GM21825 (cell line): ENCODE measurements at regions not wholly inside any gene's neighbourhood (a gene's known extent, or its start where the extent isn't known, plus 50 kb on each side); places are given as distances from the start of the nearest gene placed in this dataset.

Experiments used
- ATAC-seq: cut with Tn5 transposase; IDR thresholded peaks from one replicate; pipeline ENCODE4 v1.9.1; 2021; ENCODE audit warnings: mild to moderate bottlenecking, moderate library complexity; ENCODE audit not compliant: unreplicated experiment

GRCh38 chr1:58154256-58154655 lies 392.3 kb downstream of the OMA1 start:
- no peak for ATAC-seq

- ATAC-seq = no peak
Measured at GRCh38 chr1:58152697-58153096, 393.8 kb downstream of the OMA1 start.

GRCh38 chr1:58149271-58149812 lies 397.2 kb downstream of the OMA1 start:
- no peak for ATAC-seq

GRCh38 chr1:58144698-58145270 lies 401.7 kb downstream of the OMA1 start:
- ATAC-seq = no peak

GRCh38 chr1:58143972-58144697 lies 402.4 kb downstream of the OMA1 start:
- no peak for ATAC-seq

GRCh38 chr1:58136387-58136786 lies 410.1 kb downstream of the OMA1 start:
- no peak for ATAC-seq

- ATAC-seq = no peak
Measured at GRCh38 chr1:58135821-58136321, 410.7 kb downstream of the OMA1 start.

GRCh38 chr1:58133562-58133961 lies 413.0 kb downstream of the OMA1 start:
- ATAC-seq = no peak

GRCh38 chr1:58123051-58123450 lies 423.5 kb downstream of the OMA1 start:
- ATAC-seq = no peak

- ATAC-seq = no peak
Measured at GRCh38 chr1:58119971-58120370, 426.6 kb downstream of the OMA1 start.

GRCh38 chr1:58116284-58116683 lies 430.2 kb downstream of the OMA1 start:
- ATAC-seq = no peak

- no peak for ATAC-seq
Measured at GRCh38 chr1:58109646-58110200, 436.8 kb downstream of the OMA1 start.

GRCh38 chr1:58108783-58109182 lies 437.7 kb downstream of the OMA1 start:
- no peak for ATAC-seq

GRCh38 chr1:58107943-58108342 lies 438.6 kb downstream of the OMA1 start:
- no peak for ATAC-seq

- peak; percentile 75 for ATAC-seq
Measured at GRCh38 chr1:58104960-58105359, 441.6 kb downstream of the OMA1 start.

GRCh38 chr1:58096714-58097113 lies 449.8 kb downstream of the OMA1 start:
- ATAC-seq = no peak

- no peak for ATAC-seq
Measured at GRCh38 chr1:58095183-58095582, 451.3 kb downstream of the OMA1 start.

- no peak for ATAC-seq
Measured at GRCh38 chr1:58094221-58094620, 452.3 kb downstream of the OMA1 start.

- ATAC-seq = no peak
Measured at GRCh38 chr1:58090640-58091039, 455.9 kb downstream of the OMA1 start.

- ATAC-seq = no peak
Measured at GRCh38 chr1:58089898-58090534, 456.5 kb downstream of the OMA1 start.

GRCh38 chr1:58084266-58084665 lies 462.3 kb downstream of the OMA1 start:
- ATAC-seq = no peak

GRCh38 chr1:58082596-58082995 lies 463.9 kb downstream of the OMA1 start:
- no peak for ATAC-seq
